GM10248 (cell line): ENCODE measurements at regions not wholly inside any gene's neighbourhood (a gene's known extent, or its start where the extent isn't known, plus 50 kb on each side); places are given as distances from the start of the nearest gene placed in this dataset.

ENCODE experiments used
- CTCF ChIA-PET: fragments of 300-600 bp; sonication (Branson Sonifier 250); formaldehyde crosslinking; extraction: SDS; loops from one replicate; lab custom pipeline; 2021; ENCODE audit warnings: antibody characterized with exemption; lab: Yijun Ruan, JAX
- POLR2A ChIA-PET: fragments of 350-650 bp; sonication (Branson Sonifier 250); formaldehyde crosslinking; extraction: SDS; loops from one replicate; lab custom pipeline; 2020; ENCODE audit warnings: antibody characterized with exemption; lab: Yijun Ruan, JAX
- DNase-seq: peaks from one replicate; pipeline ENCODE4 v3.0.0; 2012; ENCODE audit errors: extremely low spot score
- CTCF ChIP-seq: IDR thresholded peaks from 2 replicates; pipeline ENCODE4 v1.5.1; 2012; ENCODE audit warnings: mild to moderate bottlenecking, low read depth; ENCODE audit errors: extremely low read depth, missing control alignments, control extremely low read depth

DNA sequence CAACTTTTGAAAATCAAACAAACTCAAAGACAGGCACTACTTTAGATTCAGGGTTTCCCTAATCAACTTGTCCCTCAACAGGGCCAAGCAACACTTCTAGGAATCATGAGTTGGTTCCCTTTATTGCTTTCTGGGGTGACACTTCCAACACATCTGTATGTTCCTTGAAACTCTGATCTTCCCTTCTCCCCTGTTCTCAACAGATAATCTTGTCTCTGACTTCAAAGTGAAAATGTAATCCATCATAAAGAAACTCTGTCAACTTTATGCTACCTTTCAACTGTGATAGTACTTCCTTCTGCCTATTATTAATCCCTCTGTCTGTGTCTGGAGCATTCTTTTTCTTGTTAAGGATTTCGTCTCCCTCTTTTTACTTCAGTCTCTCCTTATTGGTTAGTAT, 250.1 kb upstream of the MEF2C start:
- CTCF ChIA-PET, result no interaction called here
- TF ChIP-seq CTCF, result no peak
- DNase-seq, result no peak
- POLR2A ChIA-PET, result no interaction called here

DNA sequence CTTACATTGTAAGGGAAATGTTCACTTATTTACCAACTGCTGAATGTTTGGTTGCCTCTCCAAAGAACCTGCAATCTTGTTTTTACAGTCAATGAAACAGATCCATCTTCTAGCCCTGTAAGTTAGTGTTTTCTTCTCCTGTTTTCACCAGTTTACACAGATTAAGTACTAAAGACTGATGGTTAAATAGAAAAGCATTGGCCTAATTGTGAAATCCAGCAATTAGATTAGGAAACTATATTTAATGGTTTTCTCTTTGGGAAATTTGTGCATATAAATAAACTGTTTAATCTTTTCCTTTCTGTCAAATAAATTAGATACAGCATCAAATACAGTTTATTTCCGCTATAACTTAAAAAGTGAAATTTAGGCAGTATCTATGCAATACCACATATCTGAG, 247.9 kb upstream of the MEF2C start:
- DNase-seq, result no peak
- ChIA-PET CTCF (no interaction called here), POLR2A (no interaction called here)
- TF ChIP-seq CTCF, result no peak

DNA sequence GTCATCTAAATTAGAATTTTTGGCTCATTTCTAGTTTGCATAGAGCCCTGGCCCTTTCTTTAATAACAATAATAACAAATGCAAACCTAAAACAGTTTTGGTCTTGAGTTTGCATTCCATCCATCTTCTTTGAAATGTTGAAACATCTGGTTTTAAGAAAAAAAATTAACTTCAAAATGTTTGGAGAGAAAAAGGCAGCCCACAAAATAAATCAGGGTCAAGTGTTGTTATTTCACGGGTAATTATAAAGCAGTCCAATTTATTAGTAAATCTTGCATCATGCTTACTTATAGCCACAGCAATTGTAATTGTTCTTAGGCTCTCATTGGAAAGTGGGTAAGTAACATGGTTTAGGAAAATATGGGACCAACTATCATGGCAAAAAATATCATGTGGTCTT, 247.0 kb upstream of the MEF2C start:
- ChIA-PET POLR2A (no interaction called here), CTCF (no interaction called here)
- no peak for DNase-seq
- TF ChIP-seq CTCF, result no peak

DNA sequence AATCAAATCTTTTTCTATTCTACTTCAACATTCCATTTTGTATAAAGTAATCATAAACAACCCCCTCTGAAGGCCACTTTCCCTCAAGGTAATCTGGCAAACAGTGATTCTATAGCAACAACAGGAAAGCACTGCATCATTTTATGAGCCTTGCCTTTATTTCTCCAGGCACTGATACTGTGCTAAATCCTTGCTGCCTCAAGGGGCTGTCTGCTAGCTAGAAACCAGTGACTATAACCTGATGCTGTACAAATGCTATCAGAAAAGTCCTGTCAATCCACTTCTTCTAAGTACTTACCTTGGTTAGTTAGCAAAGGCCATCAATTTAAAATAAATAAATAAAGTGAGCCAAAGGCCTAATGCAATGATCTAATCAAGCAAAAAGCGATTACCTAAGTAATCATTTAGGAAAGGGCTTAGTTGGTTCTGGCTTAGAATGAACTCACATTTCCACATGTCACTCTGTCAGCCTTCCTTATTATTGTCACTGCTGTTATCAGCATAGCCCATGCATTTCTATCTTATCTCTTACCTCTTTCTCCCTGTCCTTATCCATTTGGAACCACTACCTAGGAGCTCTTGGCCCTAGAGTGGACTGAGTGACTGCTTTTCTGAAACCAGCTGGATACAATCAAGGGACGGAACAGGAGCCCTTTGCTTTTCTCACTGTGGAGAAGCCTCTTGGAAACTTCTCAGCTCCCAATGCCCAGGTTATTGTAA, 246.1 kb upstream of the MEF2C start:
- ChIA-PET POLR2A (no interaction called here), CTCF (no interaction called here)

DNA sequence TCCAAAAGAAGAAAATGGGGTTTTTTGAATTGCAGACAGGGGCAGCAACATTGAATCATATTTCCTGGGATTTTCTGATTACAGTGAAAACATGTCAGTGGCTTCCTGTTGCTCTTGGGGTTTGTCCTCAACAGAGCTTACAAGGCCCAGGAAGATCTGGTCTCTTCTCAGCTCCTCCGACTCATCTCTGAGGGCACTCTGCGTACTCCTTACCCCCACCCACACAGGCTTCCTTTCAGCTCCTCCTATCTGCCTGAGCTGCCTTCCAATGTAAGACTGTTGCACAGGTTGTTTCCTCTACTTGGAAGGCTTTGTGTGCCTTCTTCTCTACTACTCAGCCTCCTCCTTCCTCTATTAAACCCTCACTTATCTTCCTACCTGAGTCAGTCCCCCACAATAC, 245.1 kb upstream of the MEF2C start:
- POLR2A ChIA-PET, result no interaction called here
- CTCF ChIA-PET, result no interaction called here
- TF ChIP-seq CTCF, result no peak
- DNase-seq, result no peak

More for the DNA sequence above, 246.1 kb upstream of the MEF2C start:
- no peak for TF ChIP-seq CTCF
- no peak for DNase-seq

- ChIA-PET CTCF (interaction anchor here (0.9 kb wide), 1 partner anchor 11 kb away, joined by 4 read pairs; no protein-coding TSS in a partner anchor), POLR2A (no interaction called here)
- TF ChIP-seq CTCF, result no peak
- no peak for DNase-seq
Observed at GRCh38 chr5:89127191-89127590, 244.2 kb upstream of the MEF2C start.

DNA sequence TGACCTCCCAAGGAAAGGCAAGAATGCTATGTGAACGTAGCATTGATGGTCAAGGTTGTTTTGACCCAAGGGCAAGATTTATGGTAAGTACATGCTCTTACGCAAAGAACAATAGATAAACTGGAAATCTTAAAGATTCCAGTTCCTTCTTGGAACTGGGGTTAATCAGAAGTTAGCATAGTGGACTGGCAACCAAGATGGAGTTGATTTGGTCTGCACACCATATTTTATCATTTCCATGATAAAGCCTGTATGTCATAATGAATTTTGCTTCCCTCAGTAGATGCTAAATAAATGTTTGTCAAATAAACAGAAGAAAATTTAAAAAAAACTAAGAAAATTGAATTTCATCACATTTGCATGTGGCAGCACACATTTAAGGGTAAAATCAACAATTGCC, 242.4 kb upstream of the MEF2C start:
- TF ChIP-seq CTCF, result no peak
- ChIA-PET CTCF (no interaction called here), POLR2A (no interaction called here)
- DNase-seq, result no peak
